GM12878 (cell line): ENCODE measurements at regions not wholly inside any gene's neighbourhood (a gene's known extent, or its start where the extent isn't known, plus 50 kb on each side); places are given as distances from the start of the nearest gene placed in this dataset.

Source experiments
- ATAC-seq: fragments of 200-7000 bp; cut with Tn5 transposase; 3 replicates; pipeline ENCODE4 v1.9.1; 2020; ENCODE audit warnings: mild to moderate bottlenecking, moderate library complexity
- BruUV-seq: library from RNA; stranded (reverse); fragments of 400-500 nt; replicated peaks from 2 replicates; lab custom pipeline; 2021; lab: Mats Ljungman, UMichigan
- CTCF ChIA-PET: fragments of 300-600 bp; sonication (Branson Sonifier 250); formaldehyde crosslinking; extraction: SDS; loops from one replicate; lab custom pipeline; 2021; ENCODE audit warnings: inconsistent platforms; lab: Yijun Ruan, JAX
- POLR2A ChIA-PET: fragments of 350-600 bp; formaldehyde crosslinking; extraction: SDS; loops from one replicate; lab custom pipeline; 2021; ENCODE audit warnings: inconsistent platforms; lab: Charles Lee
- RAD21 ChIA-PET: fragments of 300-600 bp; sonication (Branson Sonifier 250); formaldehyde crosslinking; loops from one replicate; lab custom pipeline; 2023; ENCODE audit warnings: antibody characterized with exemption; ENCODE audit not compliant: unreplicated experiment; lab: Charles Lee
- SMC1A ChIA-PET: fragments of 300-600 bp; sonication (Branson Sonifier 250); formaldehyde crosslinking; loops from one replicate; lab custom pipeline; 2023; ENCODE audit not compliant: unreplicated experiment, uncharacterized antibody; lab: Charles Lee
- DNase-seq: peaks from one replicate; pipeline ENCODE4 v3.0.0-alpha.2; 2011; ENCODE audit warnings: low read depth, low spot score
- FAIRE-seq: peaks from 3 replicates; lab custom pipeline; 2011; peaks lifted over from hg19 to GRCh38; lab: Jason Lieb, UNC
- H2AFZ ChIP-seq: 2 replicates; pipeline ENCODE4 v1.6.0; 2011; ENCODE audit warnings: low read depth, low read length, control low read depth; ENCODE audit not compliant: control insufficient read depth
- H3K27ac ChIP-seq: 2 replicates; pipeline ENCODE4 v1.5.1; 2011; ENCODE audit warnings: control low read depth; ENCODE audit not compliant: control insufficient read depth, insufficient read depth
- H3K27me3 ChIP-seq, 2 experiments: replicated peaks in 1 of 2; 2 replicates each; pipeline versions ENCODE4 v1.6.0 to v1.6.1; 2011; ENCODE audit warnings: low read length in 1 of 2; ENCODE audit not compliant: control insufficient read depth in 2 of 2, insufficient read depth in 2 of 2
- H3K36me3 ChIP-seq, 2 experiments: 2 replicates each; pipeline ENCODE4 v1.5.1; 2011; ENCODE audit warnings: low read length in 1 of 2; ENCODE audit not compliant: control insufficient read depth in 2 of 2, insufficient read depth in 2 of 2
- H3K4me1 ChIP-seq: 2 replicates; pipeline ENCODE4 v1.6.1; 2011; ENCODE audit warnings: mild to moderate bottlenecking, low read length, moderate library complexity, mixed read lengths; ENCODE audit not compliant: control insufficient read depth, insufficient read depth
- H3K4me2 ChIP-seq: 2 replicates; pipeline ENCODE4 v1.6.0; 2011; ENCODE audit warnings: control low read depth; ENCODE audit not compliant: control insufficient read depth, insufficient read depth
- H3K4me3 ChIP-seq: fragments of 200-600 bp; sonication (generic); 2 replicates; pipeline ENCODE4 v1.5.1; 2016
- H3K79me2 ChIP-seq: 2 replicates; pipeline ENCODE4 v1.6.0; 2011; ENCODE audit warnings: low read length; ENCODE audit not compliant: control insufficient read depth, insufficient read depth
- H3K9ac ChIP-seq: 2 replicates; pipeline ENCODE4 v1.8.0; 2011; ENCODE audit warnings: low read length, control low read depth, mixed read lengths; ENCODE audit not compliant: control insufficient read depth, insufficient read depth
- H3K9me3 ChIP-seq: replicated peaks from 3 replicates; pipeline ENCODE4 v1.5.1; 2011; ENCODE audit warnings: mild to moderate bottlenecking, low read length; ENCODE audit not compliant: control insufficient read depth, insufficient read depth
- H4K20me1 ChIP-seq: 2 replicates; pipeline ENCODE4 v1.6.0; 2011; ENCODE audit not compliant: control insufficient read depth, insufficient read depth
- ATF3 ChIP-seq: IDR thresholded peaks from 2 replicates; pipeline ENCODE4 v1.6.1; 2011; ENCODE audit warnings: low read depth, mild to moderate bottlenecking, low read length, moderate library complexity, borderline replicate concordance; ENCODE audit errors: extremely low read depth
- CBFB ChIP-seq: IDR thresholded peaks from 2 replicates; pipeline ENCODE4 v1.6.1; 2016; ENCODE audit warnings: antibody characterized with exemption, low read depth
- CBX3 ChIP-seq: fragments of 200-600 bp; sonication (generic); IDR thresholded peaks from 2 replicates; pipeline ENCODE4 v1.6.1; 2016; ENCODE audit warnings: low read depth, borderline replicate concordance
- CREM ChIP-seq: IDR thresholded peaks from 2 replicates; pipeline ENCODE4 v1.6.1; 2014; ENCODE audit warnings: antibody characterized with exemption, low read depth
- E2F8 ChIP-seq: fragments of 450-650 bp; IDR thresholded peaks from 2 replicates; pipeline ENCODE4 v1.6.1; 2018; ENCODE audit warnings: mild to moderate bottlenecking, low read depth, moderate library complexity; ENCODE audit not compliant: partially characterized antibody
- MTA2 ChIP-seq: fragments of 450-650 bp; IDR thresholded peaks from 2 replicates; pipeline ENCODE4 v1.6.1; 2016; ENCODE audit warnings: low read depth, mild to moderate bottlenecking, moderate library complexity
- MTA3 ChIP-seq: IDR thresholded peaks from 2 replicates; pipeline ENCODE4 v1.6.1; 2012; ENCODE audit warnings: low read length, inconsistent platforms, borderline replicate concordance
- NFYB ChIP-seq: IDR thresholded peaks from 2 replicates; pipeline ENCODE4 v1.6.1; 2011; ENCODE audit warnings: low read depth, mild to moderate bottlenecking, low read length, improper control_type of control experiment, moderate library complexity; ENCODE audit not compliant: insufficient read depth
- NRF1 ChIP-seq: conservative IDR thresholded peaks from 2 replicates; pipeline ENCODE4 v1.6.1; 2011; ENCODE audit warnings: mild to moderate bottlenecking, low read depth, low read length, improper control_type of control experiment
- PRDM15 ChIP-seq: fragments of 450-650 bp; formaldehyde crosslinking; IDR thresholded peaks from 2 replicates; pipeline ENCODE4 v1.4.0; 2020; ENCODE audit warnings: mild to moderate bottlenecking, moderate library complexity
- REST ChIP-seq: IDR thresholded peaks from 2 replicates; pipeline ENCODE4 v1.6.1; 2012; ENCODE audit warnings: mild to moderate bottlenecking, low read depth, low read length
- SMAD1 ChIP-seq: fragments of 450-650 bp; IDR thresholded peaks from 2 replicates; pipeline ENCODE4 v1.6.1; 2018; ENCODE audit warnings: mild to moderate bottlenecking, low read depth; ENCODE audit not compliant: partially characterized antibody
- TCF12 ChIP-seq: IDR thresholded peaks from 2 replicates; pipeline ENCODE4 v1.6.1; 2011; ENCODE audit warnings: low read depth, mild to moderate bottlenecking, low read length
- YBX1 ChIP-seq: fragments of 450-650 bp; IDR thresholded peaks from 2 replicates; pipeline ENCODE4 v1.6.1; 2016; ENCODE audit warnings: antibody characterized with exemption
- ZNF274 ChIP-seq: IDR thresholded peaks from one replicate; pipeline ENCODE4 v1.8.0; 2011; ENCODE audit not compliant: insufficient read length, insufficient read depth
- WGBS: methylation state at CpG from one replicate; pipeline ENCODE4 v1.1.6; 2016; ENCODE audit warnings: low lambda C conversion rate; ENCODE audit not compliant: insufficient replicate concordance, insufficient coverage; ENCODE audit errors: missing lambda C conversion rate; 5-methylcytosine and 5-hydroxymethylcytosine counted together
- in situ Hi-C: fragments of 300-500 bp; cut with MboI; formaldehyde crosslinking; loops from 9 replicates; pipeline ENCODE4 v1.14.3; 2018; ENCODE audit warnings: mixed read lengths
- intact Hi-C: fragments of 100-400 bp; cut with micrococcal nuclease; formaldehyde crosslinking; loops from one replicate; pipeline ENCODE4 v1.14.2; 2022; ENCODE audit not compliant: unreplicated experiment

- 40% methylated on average over 5 of the region's 5 CpGs for WGBS
- no peak overlapping the region for H3K27ac ChIP-seq
- no peaks in the 10 kb centered on the region for H4K20me1 ChIP-seq
- intact Hi-C loops (no loop called here), in situ Hi-C loops (no loop called here)
- H3K4me2 ChIP-seq: no peak overlapping the region
- SMC1A ChIA-PET: interaction anchor here (1.7 kb wide), 1 partner anchor 10 kb away, joined by 3 read pairs; no protein-coding TSS in a partner anchor
- no peaks in the 10 kb centered on the region for H3K79me2 ChIP-seq
- FAIRE-seq: no peak
- no TSS peak for BruUV-seq
- POLR2A ChIA-PET: no interaction called here
- no peaks in the 10 kb centered on the region for H3K9me3 ChIP-seq
- no peak overlapping the region for H2AFZ ChIP-seq
- no peak overlapping the region for H3K9ac ChIP-seq
- no peak for DNase-seq
- H3K36me3 ChIP-seq: no peaks in the 10 kb centered on the region
- no peak for ATAC-seq
- RAD21 ChIA-PET: no interaction called here
- H3K4me1 ChIP-seq: no peaks in the 10 kb centered on the region
- no peak overlapping the region for H3K4me3 ChIP-seq
- CTCF ChIA-PET: no interaction called here
- no peaks in the 10 kb centered on the region for H3K27me3 ChIP-seq
- no peak for TF ChIP-seq YBX1
- TF ChIP-seq CBFB: no peak
- TF ChIP-seq MTA3: no peak
- TF ChIP-seq NRF1: no peak
- no peak for TF ChIP-seq ZNF274
- TF ChIP-seq CREM: no peak
- TF ChIP-seq PRDM15 (CRISPR knock-in tag): no peak
- no peak for TF ChIP-seq SMAD1
- TF ChIP-seq TCF12: no peak
- no peak for TF ChIP-seq REST
- no peak for TF ChIP-seq ATF3
- no peak for TF ChIP-seq E2F8
- TF ChIP-seq CBX3: no peak
- TF ChIP-seq MTA2: no peak
- TF ChIP-seq NFYB: no peak
Measured at GRCh38 chr1:60562740-60563139, 489.2 kb upstream of the C1orf87 start.
